Stimulated activated naive B cell treated with anti-CD40 and anti-IgM and Interleukin-4, amounts not matched to agents 10 μg/mL and 1 μg/mL and 100 μg/mL, for 72 hours (primary cell): ENCODE measurements at regions not wholly inside any gene's neighbourhood (a gene's known extent, or its start where the extent isn't known, plus 50 kb on each side); places are given as distances from the start of the nearest gene placed in this dataset.
"Not testable (repeated sequence)": the region's sequence is repeated elsewhere in the genome, so short reads cannot be mapped to it uniquely, and the experiment has no call there.

Experiments used
- ATAC-seq, 2 donors: fragments of 150-1000 bp; cut with Tn5 transposase; replicated peaks; 2 replicates each; pipeline ENCODE4 v1.10.0; 2021; ENCODE audit warnings: moderate library complexity in 1 of 2
- DNase-seq: peaks from one replicate; pipeline ENCODE4 v3.0.0; 2021
- H3K27ac Mint-ChIP-seq: one replicate; pipeline ENCODE4 v1.8.0; 2022; ENCODE audit warnings: mild to moderate bottlenecking, mixed read lengths
- H3K27me3 Mint-ChIP-seq, 2 donors: one replicate each; pipeline ENCODE4 v1.8.0; 2022; ENCODE audit warnings: mixed read lengths in 2 of 2
- H3K36me3 Mint-ChIP-seq, 2 donors: one replicate each; pipeline ENCODE4 v1.8.0; 2022; ENCODE audit warnings: mixed read lengths in 2 of 2, mild to moderate bottlenecking in 1 of 2
- H3K4me1 Mint-ChIP-seq, 2 donors: one replicate each; pipeline ENCODE4 v1.8.0; 2022; ENCODE audit warnings: mixed read lengths in 2 of 2, mild to moderate bottlenecking in 1 of 2
- H3K4me3 Mint-ChIP-seq, 2 donors: one replicate each; pipeline ENCODE4 v1.8.0; 2022; ENCODE audit warnings: mild to moderate bottlenecking in 2 of 2, mixed read lengths in 2 of 2, moderate library complexity in 1 of 2
- H3K9me3 Mint-ChIP-seq, 2 donors: one replicate each; pipeline ENCODE4 v1.8.0; 2022; ENCODE audit warnings: mixed read lengths in 2 of 2, mild to moderate bottlenecking in 1 of 2

DNA sequence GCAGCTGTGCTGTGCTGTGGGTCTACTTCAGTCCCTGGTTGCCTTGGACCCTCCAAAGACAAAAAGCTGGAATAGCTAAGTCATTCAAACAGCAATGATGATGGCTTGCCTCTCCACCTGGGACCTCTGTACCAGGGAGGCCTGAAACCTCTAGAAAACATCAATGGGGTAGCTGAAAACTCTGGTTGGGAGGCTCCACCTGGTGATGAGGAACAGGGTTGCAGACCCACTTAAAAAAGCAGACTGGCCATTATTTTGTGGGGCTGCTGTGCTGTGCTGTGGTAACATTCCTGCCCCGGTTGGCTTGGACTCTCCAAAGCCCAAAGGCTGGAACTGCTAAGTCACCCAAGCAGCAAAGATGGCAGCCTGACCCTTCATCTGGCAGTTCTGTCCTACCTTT is 839.3 kb upstream of the ARRDC3 start:
- Mint-ChIP-seq H3K4me1 (no peaks in the 10 kb centered on the region), H3K9me3 (peaks cover 16 to 17% of the 10 kb centered on the region in 2 donors), H3K36me3 (no peaks in the 10 kb centered on the region), H3K27me3 (no peaks in the 10 kb centered on the region), H3K27ac (no peak overlapping the region), H3K4me3 (no peak overlapping the region)
- DNase-seq, result no peak
- ATAC-seq, result no peak

GRCh38 chr5:92216852-92217251 is 833.7 kb upstream of the ARRDC3 start:
- not testable (repeated sequence) for DNase-seq, H3K36me3 Mint-ChIP-seq, H3K4me3 Mint-ChIP-seq, H3K4me1 Mint-ChIP-seq, ATAC-seq, H3K27me3 Mint-ChIP-seq, H3K27ac Mint-ChIP-seq
- H3K9me3 Mint-ChIP-seq, result peaks cover 12 to 16% of the 10 kb centered on the region in 2 donors

DNA sequence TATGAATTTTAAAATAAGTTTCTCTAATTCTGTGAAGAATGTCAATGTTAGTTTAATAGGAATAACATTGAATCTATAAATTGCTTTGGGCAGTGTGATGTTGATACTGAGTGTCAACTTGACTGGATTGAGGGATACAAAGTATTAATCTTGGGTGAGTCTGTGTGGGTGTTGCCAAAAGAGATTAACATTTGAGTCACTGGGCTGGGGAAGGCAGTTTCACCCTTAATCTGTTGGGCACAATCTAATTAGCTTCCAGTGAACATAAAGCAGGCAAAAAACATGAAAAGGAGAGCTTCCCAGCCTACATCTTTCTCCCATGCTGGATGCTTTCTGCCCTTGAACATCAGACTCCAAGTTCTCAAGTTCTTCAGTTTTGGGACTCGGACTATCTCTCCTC is 832.0 kb upstream of the ARRDC3 start:
- no peak for ATAC-seq
- Mint-ChIP-seq H3K4me1 (no peaks in the 10 kb centered on the region), H3K27me3 (no peaks in the 10 kb centered on the region), H3K27ac (no peak overlapping the region), H3K4me3 (no peak overlapping the region), H3K36me3 (no peaks in the 10 kb centered on the region), H3K9me3 (peaks cover 10 to 16% of the 10 kb centered on the region in 2 donors)
- DNase-seq, result no peak

- Mint-ChIP-seq H3K9me3 (peaks cover 6 to 14% of the 10 kb centered on the region in 2 donors), H3K27ac (no peak overlapping the region), H3K4me3 (no peak overlapping the region), H3K4me1 (no peaks in the 10 kb centered on the region), H3K36me3 (no peaks in the 10 kb centered on the region), H3K27me3 (no peaks in the 10 kb centered on the region)
- ATAC-seq (no peak), DNase-seq (no peak)
Observed at GRCh38 chr5:92208265-92208664, 825.1 kb upstream of the ARRDC3 start.

- peaks cover 2 to 11% of the 10 kb centered on the region in 2 donors for H3K9me3 Mint-ChIP-seq
- H3K27ac Mint-ChIP-seq, result no peak overlapping the region
- H3K27me3 Mint-ChIP-seq, result no peaks in the 10 kb centered on the region
- H3K36me3 Mint-ChIP-seq, result no peaks in the 10 kb centered on the region
- H3K4me1 Mint-ChIP-seq, result no peaks in the 10 kb centered on the region
- DNase-seq, result no peak
- no peak for ATAC-seq
- no peak overlapping the region for H3K4me3 Mint-ChIP-seq
Observed at GRCh38 chr5:92207151-92207550, 824.0 kb upstream of the ARRDC3 start.

- Mint-ChIP-seq H3K27ac (no peak overlapping the region), H3K36me3 (no peaks in the 10 kb centered on the region), H3K4me1 (no peaks in the 10 kb centered on the region), H3K9me3 (peaks cover 2 to 10% of the 10 kb centered on the region in 2 donors), H3K27me3 (no peaks in the 10 kb centered on the region), H3K4me3 (no peak overlapping the region)
- DNase-seq (no peak), ATAC-seq (no peak)
Observed at GRCh38 chr5:92206681-92207080, 823.6 kb upstream of the ARRDC3 start.

GRCh38 chr5:92199035-92199434 is 815.9 kb upstream of the ARRDC3 start:
- not testable (repeated sequence) for H3K4me3 Mint-ChIP-seq, H3K9me3 Mint-ChIP-seq

GRCh38 chr5:92181656-92182055 is 798.5 kb upstream of the ARRDC3 start:
- no peaks in the 10 kb centered on the region for H3K9me3 Mint-ChIP-seq
- ATAC-seq, result no peak
- no peaks in the 10 kb centered on the region for H3K4me1 Mint-ChIP-seq
- DNase-seq, result no peak
- H3K27me3 Mint-ChIP-seq, result no peaks in the 10 kb centered on the region
- H3K36me3 Mint-ChIP-seq, result no peaks in the 10 kb centered on the region
- no peak overlapping the region for H3K4me3 Mint-ChIP-seq
- H3K27ac Mint-ChIP-seq, result no peak overlapping the region

More at GRCh38 chr5:92199035-92199434, 815.9 kb upstream of the ARRDC3 start:
- H3K27ac Mint-ChIP-seq, H3K27me3 Mint-ChIP-seq, H3K4me1 Mint-ChIP-seq, DNase-seq, ATAC-seq, H3K36me3 Mint-ChIP-seq: not testable (repeated sequence)

DNA sequence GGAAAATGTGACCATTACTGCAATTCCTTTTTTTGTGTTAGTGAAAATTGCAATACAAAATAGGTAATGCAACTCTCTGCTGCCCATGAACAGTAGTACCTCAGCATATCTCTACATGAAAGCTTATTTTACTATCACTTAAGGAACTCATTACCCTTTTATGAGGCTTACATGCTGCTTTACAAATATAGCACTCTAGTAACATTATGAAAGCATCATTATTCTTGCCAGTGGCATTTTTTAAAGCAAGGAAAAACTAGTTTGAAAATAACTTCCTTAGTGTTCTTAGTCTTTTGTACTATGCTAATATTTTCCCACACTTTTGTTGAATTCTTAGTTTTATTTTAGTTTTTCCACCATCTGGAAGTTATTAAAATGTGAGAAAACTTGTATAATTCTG is 797.3 kb upstream of the ARRDC3 start:
- H3K36me3 Mint-ChIP-seq, result no peaks in the 10 kb centered on the region
- no peak overlapping the region for H3K27ac Mint-ChIP-seq
- H3K4me3 Mint-ChIP-seq, result no peak overlapping the region
- DNase-seq (no peak), ATAC-seq (no peak)
- no peaks in the 10 kb centered on the region for H3K27me3 Mint-ChIP-seq
- H3K4me1 Mint-ChIP-seq, result no peaks in the 10 kb centered on the region
- no peaks in the 10 kb centered on the region for H3K9me3 Mint-ChIP-seq

DNA sequence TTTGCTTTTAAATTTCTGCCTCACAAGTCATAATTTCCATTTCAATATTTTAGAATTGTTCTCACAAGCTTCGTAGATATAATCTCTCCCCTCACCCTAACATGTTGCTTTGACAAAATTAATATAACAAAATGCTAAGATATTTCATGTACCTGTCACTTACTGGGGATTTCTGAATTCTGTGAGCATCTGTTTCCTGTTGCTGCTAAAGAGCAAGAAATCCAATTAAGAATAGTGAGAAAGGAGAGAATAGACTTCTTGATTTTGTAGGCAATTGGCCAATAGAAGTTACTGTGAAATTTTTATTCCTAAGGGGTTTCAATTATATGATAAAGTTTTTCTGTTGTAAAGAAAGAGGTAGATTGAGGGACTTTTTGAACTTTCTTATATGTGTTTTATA is 796.5 kb upstream of the ARRDC3 start:
- no peak for DNase-seq
- no peaks in the 10 kb centered on the region for H3K4me1 Mint-ChIP-seq

GRCh38 chr5:92177926-92178487 is 794.9 kb upstream of the ARRDC3 start:
- no peak for DNase-seq
- H3K4me1 Mint-ChIP-seq, result no peaks in the 10 kb centered on the region
- H3K36me3 Mint-ChIP-seq, result no peaks in the 10 kb centered on the region
- ATAC-seq, result no peak
- no peaks in the 10 kb centered on the region for H3K27me3 Mint-ChIP-seq
- no peak overlapping the region for H3K27ac Mint-ChIP-seq
- no peaks in the 10 kb centered on the region for H3K9me3 Mint-ChIP-seq
- no peak overlapping the region for H3K4me3 Mint-ChIP-seq

More for the DNA sequence above, 796.5 kb upstream of the ARRDC3 start:
- H3K27ac Mint-ChIP-seq, result no peak overlapping the region
- no peaks in the 10 kb centered on the region for H3K36me3 Mint-ChIP-seq
- no peaks in the 10 kb centered on the region for H3K9me3 Mint-ChIP-seq
- ATAC-seq, result no peak
- no peaks in the 10 kb centered on the region for H3K27me3 Mint-ChIP-seq
- H3K4me3 Mint-ChIP-seq, result no peak overlapping the region

- Mint-ChIP-seq H3K27ac (no peak overlapping the region), H3K4me3 (no peak overlapping the region), H3K4me1 (no peaks in the 10 kb centered on the region), H3K36me3 (no peaks in the 10 kb centered on the region), H3K9me3 (peaks cover 2 to 4% of the 10 kb centered on the region in 2 donors), H3K27me3 (no peaks in the 10 kb centered on the region)
- ATAC-seq (no peak), DNase-seq (no peak)
Observed at GRCh38 chr5:92163906-92164305, 780.8 kb upstream of the ARRDC3 start.

GRCh38 chr5:92147798-92148197 is 764.7 kb upstream of the ARRDC3 start:
- DNase-seq (no peak), ATAC-seq (no peak)
- no peaks in the 10 kb centered on the region for H3K9me3 Mint-ChIP-seq
- no peaks in the 10 kb centered on the region for H3K36me3 Mint-ChIP-seq
- H3K4me3 Mint-ChIP-seq, result no peak overlapping the region
- H3K27ac Mint-ChIP-seq, result no peak overlapping the region
- no peaks in the 10 kb centered on the region for H3K27me3 Mint-ChIP-seq
- no peaks in the 10 kb centered on the region for H3K4me1 Mint-ChIP-seq

GRCh38 chr5:92147266-92147665 is 764.1 kb upstream of the ARRDC3 start:
- Mint-ChIP-seq H3K27ac (no peak overlapping the region), H3K9me3 (no peaks in the 10 kb centered on the region), H3K4me3 (no peak overlapping the region), H3K4me1 (no peaks in the 10 kb centered on the region), H3K36me3 (no peaks in the 10 kb centered on the region), H3K27me3 (no peaks in the 10 kb centered on the region)
- ATAC-seq, result no peak
- no peak for DNase-seq

- H3K9me3 Mint-ChIP-seq, result no peaks in the 10 kb centered on the region
- H3K4me3 Mint-ChIP-seq, result no peak overlapping the region
- H3K27ac Mint-ChIP-seq, result no peak overlapping the region
- H3K27me3 Mint-ChIP-seq, result no peaks in the 10 kb centered on the region
- no peaks in the 10 kb centered on the region for H3K4me1 Mint-ChIP-seq
- H3K36me3 Mint-ChIP-seq, result no peaks in the 10 kb centered on the region
- no peak for DNase-seq
- no peak for ATAC-seq
Observed at GRCh38 chr5:92145852-92146251, 762.7 kb upstream of the ARRDC3 start.

DNA sequence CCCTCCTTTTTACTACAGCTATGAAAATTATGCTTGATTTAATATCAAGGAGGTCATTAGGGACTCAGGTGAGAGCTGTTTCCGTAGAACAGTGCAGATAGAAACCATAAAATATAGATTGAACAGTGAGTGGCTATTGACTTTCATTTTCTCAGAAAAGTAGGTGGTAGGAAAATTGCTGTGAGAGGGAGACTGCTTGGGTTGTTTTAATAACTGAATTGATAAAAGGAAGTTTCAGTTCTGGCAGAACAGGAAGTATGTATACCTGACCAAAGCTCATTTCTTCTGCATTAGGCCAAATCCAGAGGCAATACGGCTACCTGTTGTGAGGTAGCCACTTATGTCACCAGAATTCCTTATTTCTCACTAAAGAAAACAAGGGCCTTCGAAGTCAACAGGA is 761.7 kb upstream of the ARRDC3 start:
- H3K27ac Mint-ChIP-seq, result no peak overlapping the region
- no peaks in the 10 kb centered on the region for H3K9me3 Mint-ChIP-seq
- H3K36me3 Mint-ChIP-seq, result no peaks in the 10 kb centered on the region
- no peak for ATAC-seq
- no peaks in the 10 kb centered on the region for H3K4me1 Mint-ChIP-seq
- H3K27me3 Mint-ChIP-seq, result no peaks in the 10 kb centered on the region
- no peak overlapping the region for H3K4me3 Mint-ChIP-seq
- DNase-seq, result no peak
